NCI-H510A (cell line): ENCODE measurements at regions not wholly inside any gene's neighbourhood (a gene's known extent, or its start where the extent isn't known, plus 50 kb on each side); places are given as distances from the start of the nearest gene placed in this dataset.

Experiments
- DNase-seq: peaks from one replicate; lab custom pipeline; 2025; lab: John Stamatoyannopoulos, UW

DNA sequence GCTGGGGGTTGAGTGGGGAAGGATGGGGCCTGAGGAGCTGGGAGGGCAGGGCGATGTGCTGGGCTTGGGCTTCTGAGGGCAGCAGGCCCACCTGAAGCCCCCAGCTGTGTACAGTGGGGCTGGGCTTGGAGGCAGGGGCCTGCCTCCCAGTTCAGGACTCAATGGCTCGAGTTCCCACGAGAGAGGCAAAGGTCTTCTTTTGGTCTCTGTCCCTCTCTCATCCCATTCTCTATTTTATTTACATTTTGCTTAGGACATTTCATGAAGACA lies 180.6 kb downstream of the MACROH2A1 start:
- DNase-seq: no peak

- no peak for DNase-seq
Measured at GRCh38 chr5:135217669-135218485, 181.2 kb downstream of the MACROH2A1 start.

DNA sequence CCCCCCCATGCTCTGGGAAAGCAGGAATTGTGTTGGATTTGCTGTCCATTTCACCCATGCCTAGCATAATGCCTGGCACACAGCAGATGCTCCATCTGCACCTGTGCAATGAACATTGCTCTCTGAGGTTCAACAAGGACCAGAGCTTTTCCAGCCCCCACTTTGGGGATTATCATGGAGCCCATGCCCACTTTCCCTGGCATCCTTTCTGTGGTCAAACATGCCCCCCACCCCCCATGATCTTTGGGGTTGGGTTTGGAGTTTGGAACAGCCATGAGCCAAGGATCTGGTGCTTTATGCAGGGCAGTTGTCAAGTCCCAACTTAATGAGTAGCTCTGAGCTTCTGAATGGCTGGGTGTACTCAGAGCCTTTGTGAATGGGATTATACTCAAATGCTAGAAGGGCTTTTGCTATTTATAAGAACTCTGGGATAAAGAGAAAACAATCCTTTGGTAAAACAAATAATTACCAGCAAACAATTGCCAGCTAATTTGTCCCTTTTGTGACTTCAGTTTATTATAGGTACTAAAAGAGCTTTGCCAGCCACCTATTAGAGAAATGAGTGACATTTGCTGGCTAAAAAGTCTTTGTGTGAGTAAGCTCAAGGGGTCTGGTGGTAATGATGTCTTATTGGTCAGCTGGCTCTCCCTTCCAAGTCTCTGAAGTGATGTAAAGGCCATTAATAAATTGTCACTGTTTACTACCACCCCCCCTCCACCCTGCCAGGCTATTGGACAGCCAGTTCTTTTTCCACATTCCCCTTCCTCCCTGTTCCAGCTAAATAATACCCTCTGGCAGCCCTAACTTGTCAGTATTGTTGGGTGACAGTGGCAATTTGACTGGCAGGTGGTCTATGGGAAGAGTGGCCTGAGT lies 182.3 kb downstream of the MACROH2A1 start:
- DNase-seq: no peak

- no peak for DNase-seq
Measured at GRCh38 chr5:135215617-135216470, 181.8 kb upstream of the PITX1 start.

GRCh38 chr5:135214897-135215616 lies 181.0 kb upstream of the PITX1 start:
- DNase-seq: no peak

- no peak for DNase-seq
Measured at GRCh38 chr5:135213466-135214239, 179.6 kb upstream of the PITX1 start.

- no peak for DNase-seq
Measured at GRCh38 chr5:135213027-135213386, 179.0 kb upstream of the PITX1 start.

- DNase-seq: no peak
Measured at GRCh38 chr5:135212361-135213026, 178.5 kb upstream of the PITX1 start.

DNA sequence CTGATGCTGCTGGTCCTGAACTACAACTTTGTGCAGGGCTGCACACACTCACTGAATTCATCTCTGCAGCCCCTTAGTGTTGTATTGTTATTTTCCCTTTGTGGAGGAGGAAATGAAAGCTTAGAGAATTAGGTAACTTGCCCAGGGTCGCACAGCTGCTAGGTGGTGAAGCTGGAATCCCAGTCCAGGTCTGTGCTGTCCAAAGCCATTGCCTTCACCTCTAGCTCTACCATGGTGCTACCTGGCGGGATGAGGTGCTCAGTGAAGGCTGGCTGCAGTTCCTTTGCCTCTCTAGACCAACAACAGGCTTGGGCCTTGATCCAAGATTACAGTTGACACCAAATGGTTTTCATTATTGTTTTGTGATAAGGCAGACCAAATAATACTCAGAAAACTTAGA lies 177.8 kb upstream of the PITX1 start:
- DNase-seq: no peak

GRCh38 chr5:135211083-135211790 lies 177.2 kb upstream of the PITX1 start:
- DNase-seq: no peak

- DNase-seq: no peak
Measured at GRCh38 chr5:135210286-135211055, 176.4 kb upstream of the PITX1 start.

GRCh38 chr5:135208903-135209721 lies 175.1 kb upstream of the PITX1 start:
- DNase-seq: no peak

GRCh38 chr5:135208555-135208902 lies 174.5 kb upstream of the PITX1 start:
- DNase-seq: no peak

DNA sequence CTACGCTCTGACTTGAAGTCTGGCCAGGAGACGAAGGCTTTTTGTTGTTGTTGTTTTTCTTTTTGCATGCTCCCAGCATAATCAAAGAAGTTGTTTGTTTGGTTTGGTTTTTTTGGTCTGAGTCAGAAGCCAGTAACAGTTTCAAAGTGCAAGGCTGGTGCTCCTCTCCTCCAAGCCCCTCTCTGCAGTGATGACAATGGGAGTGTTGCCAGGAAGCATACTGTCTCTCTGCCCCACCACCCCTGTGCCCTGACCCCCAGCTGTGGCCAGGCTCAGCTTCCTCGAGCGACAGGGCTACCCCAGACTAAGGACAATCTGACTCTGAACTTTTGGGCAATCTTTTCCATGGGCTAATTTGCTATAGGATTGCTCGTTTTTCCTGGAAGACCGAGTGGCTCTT lies 173.8 kb upstream of the PITX1 start:
- DNase-seq: no peak

- no peak for DNase-seq
Measured at GRCh38 chr5:135206862-135207261, 172.8 kb upstream of the PITX1 start.

GRCh38 chr5:135205632-135206349 lies 171.8 kb upstream of the PITX1 start:
- DNase-seq: no peak

DNA sequence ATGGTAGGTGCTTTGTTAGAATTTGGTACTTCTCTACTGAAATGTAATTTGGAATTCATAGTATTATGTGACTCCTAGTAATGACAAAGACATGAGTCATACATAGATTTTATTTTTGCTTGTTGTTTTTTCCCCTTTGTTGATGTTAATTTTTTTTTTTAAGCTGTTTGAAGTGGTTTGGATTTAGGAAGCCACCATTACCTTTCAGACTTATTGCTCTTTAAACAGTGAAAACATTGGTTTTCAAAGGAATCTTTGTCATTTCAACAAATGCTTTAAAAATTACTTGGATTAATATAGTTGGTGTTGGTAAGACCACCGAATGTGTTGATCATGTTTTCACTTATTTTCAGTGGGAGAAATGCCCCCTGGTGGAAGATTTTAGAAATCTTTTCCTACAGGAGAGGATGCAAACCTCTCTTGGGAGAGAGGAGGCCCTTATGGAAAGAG lies 170.1 kb upstream of the PITX1 start:
- no peak for DNase-seq
